RWPE2 (cell line): ENCODE measurements at regions not wholly inside any gene's neighbourhood (a gene's known extent, or its start where the extent isn't known, plus 50 kb on each side); places are given as distances from the start of the nearest gene placed in this dataset.

ENCODE experiments used
- ATAC-seq: fragments of 200-7000 bp; cut with Tn5 transposase; 3 replicates; pipeline ENCODE4 v1.9.1; 2021; ENCODE audit warnings: low read depth
- DNase-seq: peaks from one replicate; pipeline ENCODE4 v3.0.0-alpha.2; 2020; ENCODE audit warnings: low spot score
- H3K27ac ChIP-seq: fragments of 450-650 bp; 2 replicates; pipeline ENCODE4 v1.5.1; 2017; ENCODE audit warnings: mild to moderate bottlenecking; ENCODE audit not compliant: poor library complexity, severe bottlenecking
- H3K27me3 ChIP-seq: fragments of 250-450 bp; sonication (Bioruptor Pico); 2 replicates; pipeline ENCODE4 v1.5.1; 2021; ENCODE audit warnings: mild to moderate bottlenecking, moderate library complexity; ENCODE audit not compliant: insufficient read depth, poor library complexity, severe bottlenecking
- H3K36me3 ChIP-seq: fragments of 250-450 bp; sonication (Bioruptor Pico); 2 replicates; pipeline ENCODE4 v1.5.1; 2020; ENCODE audit warnings: low read depth, mild to moderate bottlenecking, moderate library complexity
- H3K4me1 ChIP-seq: fragments of 250-450 bp; sonication (Bioruptor Pico); 2 replicates; pipeline ENCODE4 v1.5.1; 2021; ENCODE audit warnings: mild to moderate bottlenecking, moderate library complexity; ENCODE audit not compliant: insufficient read depth, poor library complexity, severe bottlenecking
- H3K4me3 ChIP-seq: fragments of 250-450 bp; sonication (Bioruptor Pico); 2 replicates; pipeline ENCODE4 v1.5.1; 2021; ENCODE audit warnings: mild to moderate bottlenecking, moderate library complexity; ENCODE audit not compliant: severe bottlenecking
- H3K9me3 ChIP-seq: fragments of 250-450 bp; sonication (Bioruptor Pico); 2 replicates; pipeline ENCODE4 v1.5.1; 2021; ENCODE audit warnings: mild to moderate bottlenecking, moderate library complexity; ENCODE audit not compliant: severe bottlenecking
- TF ChIP-seq, protein P1 (sequence below): fragments of 450-650 bp; IDR thresholded peaks from one replicate; pipeline ENCODE4 v1.5.1; 2017; ENCODE audit warnings: mild to moderate bottlenecking, moderate library complexity; ENCODE audit not compliant: poor library complexity, severe bottlenecking

DNA sequence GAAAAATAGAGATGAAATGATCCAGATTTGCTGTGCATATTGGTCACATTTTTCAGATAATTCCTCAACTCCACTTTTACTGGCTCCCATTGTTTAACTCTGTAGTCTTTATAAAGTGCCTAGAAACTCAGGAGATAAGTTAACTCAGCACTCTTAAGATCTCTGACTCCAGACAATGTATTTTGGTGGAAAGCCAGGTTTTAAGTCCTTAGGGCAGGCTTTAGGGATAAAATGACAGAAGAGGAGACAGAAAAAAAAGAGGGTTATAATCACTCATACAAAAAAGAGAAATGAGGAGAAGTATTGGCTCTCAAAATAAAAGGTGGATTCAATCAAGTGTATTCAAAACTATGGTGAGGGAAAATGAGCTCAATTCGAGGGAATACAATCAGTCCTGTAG, 674.8 kb upstream of the INTU start:
- Histone ChIP-seq H3K4me1 (no peaks in the 10 kb centered on the region), H3K4me3 (no peak overlapping the region), H3K27ac (no peak overlapping the region), H3K36me3 (no peaks in the 10 kb centered on the region), H3K27me3 (no peaks in the 10 kb centered on the region), H3K9me3 (no peaks in the 10 kb centered on the region)
- DNase-seq (no peak), ATAC-seq (no peak)
- TF ChIP-seq, protein P1, sequence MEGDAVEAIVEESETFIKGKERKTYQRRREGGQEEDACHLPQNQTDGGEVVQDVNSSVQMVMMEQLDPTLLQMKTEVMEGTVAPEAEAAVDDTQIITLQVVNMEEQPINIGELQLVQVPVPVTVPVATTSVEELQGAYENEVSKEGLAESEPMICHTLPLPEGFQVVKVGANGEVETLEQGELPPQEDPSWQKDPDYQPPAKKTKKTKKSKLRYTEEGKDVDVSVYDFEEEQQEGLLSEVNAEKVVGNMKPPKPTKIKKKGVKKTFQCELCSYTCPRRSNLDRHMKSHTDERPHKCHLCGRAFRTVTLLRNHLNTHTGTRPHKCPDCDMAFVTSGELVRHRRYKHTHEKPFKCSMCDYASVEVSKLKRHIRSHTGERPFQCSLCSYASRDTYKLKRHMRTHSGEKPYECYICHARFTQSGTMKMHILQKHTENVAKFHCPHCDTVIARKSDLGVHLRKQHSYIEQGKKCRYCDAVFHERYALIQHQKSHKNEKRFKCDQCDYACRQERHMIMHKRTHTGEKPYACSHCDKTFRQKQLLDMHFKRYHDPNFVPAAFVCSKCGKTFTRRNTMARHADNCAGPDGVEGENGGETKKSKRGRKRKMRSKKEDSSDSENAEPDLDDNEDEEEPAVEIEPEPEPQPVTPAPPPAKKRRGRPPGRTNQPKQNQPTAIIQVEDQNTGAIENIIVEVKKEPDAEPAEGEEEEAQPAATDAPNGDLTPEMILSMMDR, result no peak

DNA sequence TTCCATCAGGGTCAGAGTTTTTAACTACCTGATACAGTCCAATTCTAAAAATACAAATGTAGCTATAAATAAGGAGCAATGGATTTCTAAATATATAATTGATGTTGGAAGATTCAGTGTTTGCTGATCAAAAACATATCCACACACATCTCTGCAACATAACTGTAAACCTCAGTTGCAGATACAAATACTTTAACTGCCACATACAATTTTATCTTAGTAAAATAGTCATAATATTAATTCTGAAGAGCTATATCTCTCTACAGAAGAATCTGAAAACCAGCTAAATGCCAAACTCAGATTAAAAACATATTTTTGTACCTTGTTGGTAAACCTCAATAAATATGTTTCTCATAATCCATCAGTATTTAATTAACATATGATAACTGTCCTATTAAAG, 674.3 kb upstream of the INTU start:
- ATAC-seq (no peak), DNase-seq (no peak)
- TF ChIP-seq, protein P1, result no peak

DNA sequence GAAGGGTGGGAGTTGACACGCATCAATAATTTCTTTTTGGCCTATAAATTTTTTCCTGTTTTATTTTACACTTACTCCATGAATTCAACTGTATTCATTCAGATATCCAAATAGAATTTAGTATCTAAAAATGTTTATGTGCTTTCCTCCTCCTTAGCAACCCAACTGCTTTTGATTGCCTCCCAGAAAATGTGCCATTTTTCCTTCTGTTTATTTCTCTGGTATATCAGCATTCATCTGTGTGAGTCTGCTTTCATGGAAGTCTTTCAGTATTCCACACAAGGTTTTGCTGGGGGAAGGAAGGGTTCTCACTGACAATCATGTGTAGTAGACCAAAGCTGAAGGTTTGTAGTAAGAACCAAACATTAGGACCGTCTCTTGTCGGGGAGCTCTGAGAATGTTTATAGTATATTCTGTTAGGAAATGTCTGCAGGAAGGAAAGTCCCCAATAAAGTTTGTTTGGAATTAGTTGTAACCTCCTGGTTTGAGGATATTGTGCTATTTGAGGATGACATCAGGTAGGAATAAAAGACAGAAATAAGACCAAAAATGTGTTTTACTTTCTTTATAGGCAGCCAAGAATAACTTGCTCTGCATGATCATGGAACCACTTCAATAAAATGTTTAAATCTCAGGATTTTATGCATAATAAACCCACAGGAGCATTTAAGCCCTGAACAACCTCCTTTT, 673.6 kb upstream of the INTU start:
- no peaks in the 10 kb centered on the region for H3K4me1 ChIP-seq
- no peak overlapping the region for H3K27ac ChIP-seq
- H3K36me3 ChIP-seq, result no peaks in the 10 kb centered on the region
- TF ChIP-seq, protein P1, result no peak
- DNase-seq, result no peak
- ATAC-seq, result no peak
- no peak overlapping the region for H3K4me3 ChIP-seq
- no peaks in the 10 kb centered on the region for H3K27me3 ChIP-seq
- no peaks in the 10 kb centered on the region for H3K9me3 ChIP-seq

More for the DNA sequence above, 674.3 kb upstream of the INTU start:
- no peaks in the 10 kb centered on the region for H3K9me3 ChIP-seq
- no peaks in the 10 kb centered on the region for H3K4me1 ChIP-seq
- no peaks in the 10 kb centered on the region for H3K27me3 ChIP-seq
- H3K4me3 ChIP-seq, result no peak overlapping the region
- H3K27ac ChIP-seq, result no peak overlapping the region
- H3K36me3 ChIP-seq, result no peaks in the 10 kb centered on the region

DNA sequence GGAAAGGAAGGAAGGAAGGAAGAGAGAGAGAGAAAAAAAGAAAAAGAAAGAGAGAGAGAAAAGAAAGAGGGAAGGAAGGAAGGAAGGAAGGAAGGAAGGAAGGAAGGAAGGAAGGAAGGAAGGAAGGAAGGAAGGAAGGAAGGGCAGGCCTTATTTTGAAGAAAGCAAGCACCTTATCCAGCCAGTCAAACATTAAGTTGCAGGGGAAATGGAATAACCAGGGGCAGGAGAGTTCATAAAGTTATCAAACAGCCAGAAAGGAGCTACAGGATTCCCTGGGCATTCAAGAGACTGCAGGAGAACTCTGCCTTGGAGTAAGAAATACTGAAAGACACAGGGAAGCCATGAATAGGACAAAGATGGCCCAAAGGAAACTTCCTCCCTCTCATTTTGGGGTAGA, 672.0 kb upstream of the INTU start:
- no peaks in the 10 kb centered on the region for H3K36me3 ChIP-seq
- ATAC-seq, result no peak
- DNase-seq, result no peak
- H3K9me3 ChIP-seq, result no peaks in the 10 kb centered on the region
- no peak overlapping the region for H3K27ac ChIP-seq
- no peaks in the 10 kb centered on the region for H3K4me1 ChIP-seq
- H3K27me3 ChIP-seq, result no peaks in the 10 kb centered on the region
- H3K4me3 ChIP-seq, result no peak overlapping the region
- TF ChIP-seq, protein P1, result no peak

DNA sequence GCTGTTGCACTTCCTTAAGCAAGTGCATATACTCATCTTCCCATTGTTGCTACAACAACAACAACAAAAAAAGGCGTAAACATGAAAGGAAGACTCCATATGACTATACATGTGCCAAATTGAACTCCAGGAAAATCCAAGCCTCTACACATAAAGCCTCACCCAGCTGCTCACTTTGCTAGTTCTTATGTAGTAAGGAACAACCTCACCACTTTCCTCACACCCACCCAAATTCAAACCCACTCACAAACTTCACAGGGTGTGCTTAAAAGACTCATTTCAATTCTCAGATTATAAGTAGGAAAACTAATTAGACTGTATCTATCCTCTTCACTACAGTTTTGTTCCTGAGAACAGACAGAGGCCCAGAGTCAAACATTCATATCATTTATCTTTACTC, 671.1 kb upstream of the INTU start:
- TF ChIP-seq, protein P1, result no peak
- Histone ChIP-seq H3K27ac (no peak overlapping the region), H3K4me3 (no peak overlapping the region), H3K4me1 (no peaks in the 10 kb centered on the region), H3K36me3 (no peaks in the 10 kb centered on the region), H3K27me3 (no peaks in the 10 kb centered on the region), H3K9me3 (no peaks in the 10 kb centered on the region)
- DNase-seq, result no peak
- no peak for ATAC-seq
